ENCODE measurements at regions not wholly inside any gene's neighbourhood (a gene's known extent, or its start where the extent isn't known, plus 50 kb on each side); places are given as distances from the start of the nearest gene placed in this dataset.

DNA sequence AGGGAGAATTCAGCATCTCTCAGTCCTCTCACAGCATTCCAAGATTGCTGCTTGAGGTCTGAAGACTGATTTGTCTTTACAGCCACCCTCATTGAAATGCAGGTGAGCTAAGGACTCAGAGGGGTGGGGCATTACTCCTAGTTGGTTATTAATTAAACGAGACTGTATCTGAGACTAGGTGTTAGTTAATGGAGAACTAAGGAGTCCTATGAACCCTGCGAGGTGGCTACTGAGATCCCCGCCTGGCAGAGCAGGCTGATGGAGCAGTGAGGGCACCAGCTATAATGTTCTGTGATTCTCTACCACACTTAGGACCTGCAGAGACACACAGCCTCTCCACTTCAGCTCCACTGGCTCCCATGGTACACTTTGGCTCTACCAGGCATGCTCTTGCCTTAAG, 215.3 kb downstream of the MID1IP1 start:
- no peak for TF ChIP-seq POLR2A (IDR thresholded peaks at IDR 0.05)
- TF ChIP-seq, protein P1, sequence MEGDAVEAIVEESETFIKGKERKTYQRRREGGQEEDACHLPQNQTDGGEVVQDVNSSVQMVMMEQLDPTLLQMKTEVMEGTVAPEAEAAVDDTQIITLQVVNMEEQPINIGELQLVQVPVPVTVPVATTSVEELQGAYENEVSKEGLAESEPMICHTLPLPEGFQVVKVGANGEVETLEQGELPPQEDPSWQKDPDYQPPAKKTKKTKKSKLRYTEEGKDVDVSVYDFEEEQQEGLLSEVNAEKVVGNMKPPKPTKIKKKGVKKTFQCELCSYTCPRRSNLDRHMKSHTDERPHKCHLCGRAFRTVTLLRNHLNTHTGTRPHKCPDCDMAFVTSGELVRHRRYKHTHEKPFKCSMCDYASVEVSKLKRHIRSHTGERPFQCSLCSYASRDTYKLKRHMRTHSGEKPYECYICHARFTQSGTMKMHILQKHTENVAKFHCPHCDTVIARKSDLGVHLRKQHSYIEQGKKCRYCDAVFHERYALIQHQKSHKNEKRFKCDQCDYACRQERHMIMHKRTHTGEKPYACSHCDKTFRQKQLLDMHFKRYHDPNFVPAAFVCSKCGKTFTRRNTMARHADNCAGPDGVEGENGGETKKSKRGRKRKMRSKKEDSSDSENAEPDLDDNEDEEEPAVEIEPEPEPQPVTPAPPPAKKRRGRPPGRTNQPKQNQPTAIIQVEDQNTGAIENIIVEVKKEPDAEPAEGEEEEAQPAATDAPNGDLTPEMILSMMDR (IDR thresholded peaks at IDR 0.05), result no peak

Measured in uterus (tissue), 2 donors.